A549 (cell line): ENCODE measurements at regions not wholly inside any gene's neighbourhood (a gene's known extent, or its start where the extent isn't known, plus 50 kb on each side); places are given as distances from the start of the nearest gene placed in this dataset.

ENCODE experiments used
- ATAC-seq, 2 experiments: fragments of 200-7000 bp in 1 of 2; fragments of >200 bp in 1 of 2; cut with Nextera tagmentation in 1 of 2; cut with Tn5 transposase in 1 of 2; 3 replicates each; pipeline versions ENCODE4 v1.8.0 to v1.9.1; 2018 to 2020; ENCODE audit warnings: mild to moderate bottlenecking in 1 of 2, moderate library complexity in 1 of 2
- CTCF ChIA-PET: fragments of 300-600 bp; sonication (Branson Sonifier 250); formaldehyde crosslinking; extraction: SDS; loops from one replicate; lab custom pipeline; 2021; ENCODE audit warnings: antibody characterized with exemption, inconsistent platforms; lab: Yijun Ruan, JAX
- POLR2A ChIA-PET: fragments of 350-600 bp; formaldehyde crosslinking; extraction: SDS; loops from one replicate; lab custom pipeline; 2021; ENCODE audit warnings: antibody characterized with exemption, inconsistent platforms; lab: Yijun Ruan, JAX
- DNase-seq, 2 experiments: peaks; one replicate each; pipeline versions ENCODE4 v3.0.0 to v3.0.0-alpha.2; 2011 to 2016; ENCODE audit warnings: low read depth in 1 of 2, low spot score in 1 of 2
- FAIRE-seq: peaks from 2 replicates; lab custom pipeline; 2011; peaks lifted over from hg19 to GRCh38; lab: Jason Lieb, UNC
- H3K27ac ChIP-seq, 2 experiments: fragments of >200 bp; sonication (Bioruptor Twin); formaldehyde crosslinking; 3 replicates each; pipeline ENCODE4 v1.5.1; 2016 to 2017
- H3K4me1 ChIP-seq: fragments of >200 bp; sonication (Bioruptor Twin); formaldehyde crosslinking; 3 replicates; pipeline ENCODE4 v1.6.1; 2016
- H3K4me2 ChIP-seq: fragments of >200 bp; sonication (Bioruptor Twin); formaldehyde crosslinking; 3 replicates; pipeline ENCODE4 v1.6.1; 2016
- H3K4me3 ChIP-seq: fragments of >200 bp; sonication (Bioruptor Twin); formaldehyde crosslinking; 3 replicates; pipeline ENCODE4 v1.5.1; 2016
- H3K9me3 ChIP-seq: fragments of >200 bp; sonication (Bioruptor Twin); formaldehyde crosslinking; 3 replicates; pipeline ENCODE4 v1.6.1; 2016
- BCL3 ChIP-seq: fragments of >200 bp; sonication (Bioruptor Twin); formaldehyde crosslinking; IDR thresholded peaks from 3 replicates; pipeline ENCODE4 v1.6.1; 2016
- EP300 ChIP-seq, 2 experiments: fragments of >200 bp; sonication (Bioruptor Twin); formaldehyde crosslinking; IDR thresholded peaks; 2 replicates in 1 of 2; 3 replicates in 1 of 2; pipeline ENCODE4 v1.6.1; 2016 to 2017
- FOSB ChIP-seq: fragments of 250-450 bp; sonication (Bioruptor Pico); IDR thresholded peaks from 2 replicates; pipeline ENCODE4 v1.5.0; 2020; ENCODE audit warnings: mild to moderate bottlenecking, moderate library complexity
- HOXA7 ChIP-seq: fragments of 250-450 bp; sonication (Bioruptor Pico); IDR thresholded peaks from 2 replicates; pipeline ENCODE4 v1.5.0; 2020; ENCODE audit warnings: mild to moderate bottlenecking, moderate library complexity
- JUN ChIP-seq, 2 experiments: fragments of >200 bp; sonication (Bioruptor Twin); formaldehyde crosslinking; IDR thresholded peaks; 2 replicates in 1 of 2; 3 replicates in 1 of 2; pipeline ENCODE4 v1.6.1; 2016 to 2017
- KDM5A ChIP-seq: fragments of 200-600 bp; sonication (generic); IDR thresholded peaks from 2 replicates; pipeline ENCODE4 v1.6.1; 2016; ENCODE audit warnings: antibody characterized with exemption, mild to moderate bottlenecking
- MAFK ChIP-seq: fragments of 450-650 bp; IDR thresholded peaks from 2 replicates; pipeline ENCODE4 v1.6.1; 2014; ENCODE audit not compliant: partially characterized antibody
- MAZ ChIP-seq: fragments of 150-350 bp; IDR thresholded peaks from 2 replicates; pipeline ENCODE4 v1.6.1; 2014; ENCODE audit warnings: antibody characterized with exemption, low read depth, low read length, borderline replicate concordance
- POLR2AphosphoS2 ChIP-seq: conservative IDR thresholded peaks from 2 replicates; pipeline ENCODE4 v1.6.1; 2012; ENCODE audit warnings: low read length, improper control_type of control experiment, inconsistent platforms
- REST ChIP-seq: fragments of 200-600 bp; sonication (generic); IDR thresholded peaks from 2 replicates; pipeline ENCODE4 v1.6.1; 2016; ENCODE audit warnings: antibody characterized with exemption, mild to moderate bottlenecking, moderate library complexity
- SMC3 ChIP-seq: fragments of >200 bp; sonication (Bioruptor Twin); formaldehyde crosslinking; IDR thresholded peaks from 3 replicates; pipeline ENCODE4 v1.6.1; 2018; ENCODE audit warnings: inconsistent platforms
- TP53 ChIP-seq: fragments of 250-450 bp; sonication (Bioruptor Pico); IDR thresholded peaks from 2 replicates; pipeline ENCODE4 v1.5.0; 2021; ENCODE audit warnings: mild to moderate bottlenecking, moderate library complexity
- ZC3H11A ChIP-seq: fragments of 450-650 bp; IDR thresholded peaks from 2 replicates; pipeline ENCODE4 v1.6.1; 2014; ENCODE audit warnings: antibody characterized with exemption, mild to moderate bottlenecking
- ZFP36 ChIP-seq: fragments of 450-650 bp; IDR thresholded peaks from 2 replicates; pipeline ENCODE4 v1.6.1; 2014; ENCODE audit warnings: borderline replicate concordance; ENCODE audit not compliant: partially characterized antibody
- WGBS: methylation state at CpG from one replicate; pipeline ENCODE4 v1.1.6; 2017; ENCODE audit errors: missing lambda C conversion rate; 5-methylcytosine and 5-hydroxymethylcytosine counted together
- TF ChIP-seq, protein P1 (sequence below): fragments of 150-350 bp; IDR thresholded peaks from 2 replicates; pipeline ENCODE4 v1.6.1; 2014; ENCODE audit warnings: low read depth, mild to moderate bottlenecking, low read length
- TF ChIP-seq, protein P2 (sequence below): IDR thresholded peaks from 2 replicates; pipeline ENCODE4 v1.6.1; 2012
- TF ChIP-seq, protein P3 (sequence below): fragments of 250-450 bp; sonication (Bioruptor Pico); IDR thresholded peaks from 2 replicates; pipeline ENCODE4 v1.5.0; 2021; ENCODE audit warnings: mild to moderate bottlenecking, moderate library complexity, borderline replicate concordance
- TF ChIP-seq, protein P4 (sequence below): fragments of >200 bp; sonication (Bioruptor Twin); formaldehyde crosslinking; IDR thresholded peaks from 2 replicates; pipeline ENCODE4 v1.6.1; 2016
- TF ChIP-seq, protein P5 (sequence below): IDR thresholded peaks from 2 replicates; pipeline ENCODE4 v1.6.1; 2012; ENCODE audit warnings: low read depth, borderline replicate concordance

DNA sequence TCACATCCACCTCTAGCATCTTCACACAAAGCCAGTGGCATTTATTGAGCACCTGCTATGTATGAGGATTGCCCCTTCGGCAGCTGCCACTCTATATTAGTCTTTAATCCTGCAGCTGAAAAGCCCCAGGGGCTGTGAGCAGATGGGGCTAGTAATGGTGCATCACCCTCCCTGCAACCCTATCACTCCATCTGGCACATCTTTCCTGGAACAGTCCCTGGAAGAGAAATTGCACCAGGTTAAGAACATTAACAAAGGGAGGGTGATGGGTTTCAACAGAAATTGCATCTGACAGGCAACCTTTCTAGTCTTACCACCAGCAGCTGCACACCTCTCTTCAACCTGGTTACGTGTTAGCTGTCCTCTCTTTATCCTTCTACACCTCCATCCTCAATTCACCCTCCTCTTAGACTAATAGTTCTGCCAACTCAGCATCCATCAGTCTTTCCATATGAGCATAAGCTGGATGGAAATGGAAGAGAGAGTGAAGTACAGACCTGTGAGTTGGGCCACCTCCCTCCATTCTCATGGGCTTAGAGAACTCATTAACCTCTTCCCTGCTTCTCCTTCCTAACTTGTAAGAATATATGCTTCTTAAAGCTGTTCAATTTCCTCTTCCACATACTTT is 168.6 kb upstream of the NEBL start:
- Histone ChIP-seq H3K9me3 (no peaks in the 10 kb centered on the region), H3K4me1 (no peaks in the 10 kb centered on the region), H3K4me2 (no peak overlapping the region), H3K27ac (no peak overlapping the region)
- no peak for FAIRE-seq
- no peak for TF ChIP-seq KDM5A
- no peak for TF ChIP-seq MAZ
- TF ChIP-seq, protein P1, sequence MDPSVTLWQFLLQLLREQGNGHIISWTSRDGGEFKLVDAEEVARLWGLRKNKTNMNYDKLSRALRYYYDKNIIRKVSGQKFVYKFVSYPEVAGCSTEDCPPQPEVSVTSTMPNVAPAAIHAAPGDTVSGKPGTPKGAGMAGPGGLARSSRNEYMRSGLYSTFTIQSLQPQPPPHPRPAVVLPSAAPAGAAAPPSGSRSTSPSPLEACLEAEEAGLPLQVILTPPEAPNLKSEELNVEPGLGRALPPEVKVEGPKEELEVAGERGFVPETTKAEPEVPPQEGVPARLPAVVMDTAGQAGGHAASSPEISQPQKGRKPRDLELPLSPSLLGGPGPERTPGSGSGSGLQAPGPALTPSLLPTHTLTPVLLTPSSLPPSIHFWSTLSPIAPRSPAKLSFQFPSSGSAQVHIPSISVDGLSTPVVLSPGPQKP = no peak
- peak; percentile 73 for TF ChIP-seq MAFK
- TF ChIP-seq, all 56 proteins: peak for 1
- ATAC-seq (no peak), DNase-seq (no peak)
- H3K4me3 ChIP-seq = no peak overlapping the region
- ChIA-PET CTCF (interaction anchor here (1.2 to 4.8 kb wide), 4 partner anchors 13 to 204 kb away, joined by 3 to 30 read pairs (median 3); no protein-coding TSS in a partner anchor), POLR2A (no interaction called here)
- 91% methylated on average over 2 of the region's 2 CpGs for WGBS

DNA sequence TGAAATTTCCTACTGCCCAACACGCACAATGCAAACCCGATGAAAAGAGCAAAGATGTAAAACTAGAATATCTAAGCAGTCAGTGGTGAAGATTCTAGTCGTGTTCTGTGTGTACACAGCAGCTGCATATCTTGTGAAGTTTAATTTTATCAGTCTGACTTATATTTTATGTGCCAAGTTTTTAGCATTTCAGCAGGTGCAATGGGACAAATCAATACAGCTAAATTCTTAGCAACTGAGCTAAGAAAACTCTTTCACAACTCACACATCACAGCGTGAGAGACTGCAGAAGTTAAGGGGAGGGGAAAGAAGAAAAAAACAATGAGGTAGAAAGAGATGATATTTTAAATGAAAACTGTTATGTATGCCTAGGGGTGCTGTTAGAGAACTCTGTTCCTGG is 164.9 kb upstream of the NEBL start:
- TF ChIP-seq ZFP36 (no peak), ZC3H11A (no peak), JUN (IDR thresholded peaks at IDR 0.05) (no peak), MAZ (no peak), TP53 (no peak), POLR2AphosphoS2 (no peak), BCL3 (no peak), FOSB (CRISPR knock-in tag) (no peak), HOXA7 (no peak)
- TF ChIP-seq, protein P2, sequence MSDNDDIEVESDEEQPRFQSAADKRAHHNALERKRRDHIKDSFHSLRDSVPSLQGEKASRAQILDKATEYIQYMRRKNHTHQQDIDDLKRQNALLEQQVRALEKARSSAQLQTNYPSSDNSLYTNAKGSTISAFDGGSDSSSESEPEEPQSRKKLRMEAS = no peak
- TF ChIP-seq, protein P3, sequence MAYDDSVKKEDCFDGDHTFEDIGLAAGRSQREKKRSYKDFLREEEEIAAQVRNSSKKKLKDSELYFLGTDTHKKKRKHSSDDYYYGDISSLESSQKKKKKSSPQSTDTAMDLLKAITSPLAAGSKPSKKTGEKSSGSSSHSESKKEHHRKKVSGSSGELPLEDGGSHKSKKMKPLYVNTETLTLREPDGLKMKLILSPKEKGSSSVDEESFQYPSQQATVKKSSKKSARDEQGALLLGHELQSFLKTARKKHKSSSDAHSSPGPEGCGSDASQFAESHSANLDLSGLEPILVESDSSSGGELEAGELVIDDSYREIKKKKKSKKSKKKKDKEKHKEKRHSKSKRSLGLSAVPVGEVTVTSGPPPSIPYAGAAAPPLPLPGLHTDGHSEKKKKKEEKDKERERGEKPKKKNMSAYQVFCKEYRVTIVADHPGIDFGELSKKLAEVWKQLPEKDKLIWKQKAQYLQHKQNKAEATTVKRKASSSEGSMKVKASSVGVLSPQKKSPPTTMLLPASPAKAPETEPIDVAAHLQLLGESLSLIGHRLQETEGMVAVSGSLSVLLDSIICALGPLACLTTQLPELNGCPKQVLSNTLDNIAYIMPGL (CRISPR knock-in tag) = no peak
- TF ChIP-seq, protein P4, sequence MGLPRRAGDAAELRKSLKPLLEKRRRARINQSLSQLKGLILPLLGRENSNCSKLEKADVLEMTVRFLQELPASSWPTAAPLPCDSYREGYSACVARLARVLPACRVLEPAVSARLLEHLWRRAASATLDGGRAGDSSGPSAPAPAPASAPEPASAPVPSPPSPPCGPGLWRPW = no peak
- Histone ChIP-seq H3K27ac (no peak overlapping the region), H3K9me3 (peaks cover 19% of the 10 kb centered on the region; the same call in 2 of the 3 replicates), H3K4me1 (no peaks in the 10 kb centered on the region), H3K4me2 (no peak overlapping the region), H3K4me3 (no peak overlapping the region)
- ATAC-seq (no peak), DNase-seq (no peak), FAIRE-seq (no peak)
- CTCF ChIA-PET = no interaction called here
- WGBS = 59% methylated on average over 4 of the region's 4 CpGs
- POLR2A ChIA-PET = no interaction called here

- no peak for DNase-seq
- no peak for ATAC-seq
- H3K4me3 ChIP-seq = no peak overlapping the region
- WGBS = 89% methylated on average over 2 of the region's 2 CpGs
- H3K27ac ChIP-seq = no peak overlapping the region
- no peaks in the 10 kb centered on the region for H3K4me1 ChIP-seq
- no peak for TF ChIP-seq REST
- TF ChIP-seq, protein P5, sequence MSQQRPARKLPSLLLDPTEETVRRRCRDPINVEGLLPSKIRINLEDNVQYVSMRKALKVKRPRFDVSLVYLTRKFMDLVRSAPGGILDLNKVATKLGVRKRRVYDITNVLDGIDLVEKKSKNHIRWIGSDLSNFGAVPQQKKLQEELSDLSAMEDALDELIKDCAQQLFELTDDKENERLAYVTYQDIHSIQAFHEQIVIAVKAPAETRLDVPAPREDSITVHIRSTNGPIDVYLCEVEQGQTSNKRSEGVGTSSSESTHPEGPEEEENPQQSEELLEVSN = no peak
- no peak for TF ChIP-seq EP300 (IDR thresholded peaks at IDR 0.05)
- no peak for TF ChIP-seq SMC3
- ChIA-PET CTCF (no interaction called here), POLR2A (no interaction called here)
- no peak overlapping the region for H3K4me2 ChIP-seq
- no peak for FAIRE-seq
- peaks cover 19% of the 10 kb centered on the region; the same call in 2 of the 3 replicates for H3K9me3 ChIP-seq
These were observed 164.1 kb upstream of the NEBL start for GRCh38 chr10:21061184-21061583.
